ENCODE measurements at regions not wholly inside any gene's neighbourhood (a gene's known extent, or its start where the extent isn't known, plus 50 kb on each side); places are given as distances from the start of the nearest gene placed in this dataset.

DNA sequence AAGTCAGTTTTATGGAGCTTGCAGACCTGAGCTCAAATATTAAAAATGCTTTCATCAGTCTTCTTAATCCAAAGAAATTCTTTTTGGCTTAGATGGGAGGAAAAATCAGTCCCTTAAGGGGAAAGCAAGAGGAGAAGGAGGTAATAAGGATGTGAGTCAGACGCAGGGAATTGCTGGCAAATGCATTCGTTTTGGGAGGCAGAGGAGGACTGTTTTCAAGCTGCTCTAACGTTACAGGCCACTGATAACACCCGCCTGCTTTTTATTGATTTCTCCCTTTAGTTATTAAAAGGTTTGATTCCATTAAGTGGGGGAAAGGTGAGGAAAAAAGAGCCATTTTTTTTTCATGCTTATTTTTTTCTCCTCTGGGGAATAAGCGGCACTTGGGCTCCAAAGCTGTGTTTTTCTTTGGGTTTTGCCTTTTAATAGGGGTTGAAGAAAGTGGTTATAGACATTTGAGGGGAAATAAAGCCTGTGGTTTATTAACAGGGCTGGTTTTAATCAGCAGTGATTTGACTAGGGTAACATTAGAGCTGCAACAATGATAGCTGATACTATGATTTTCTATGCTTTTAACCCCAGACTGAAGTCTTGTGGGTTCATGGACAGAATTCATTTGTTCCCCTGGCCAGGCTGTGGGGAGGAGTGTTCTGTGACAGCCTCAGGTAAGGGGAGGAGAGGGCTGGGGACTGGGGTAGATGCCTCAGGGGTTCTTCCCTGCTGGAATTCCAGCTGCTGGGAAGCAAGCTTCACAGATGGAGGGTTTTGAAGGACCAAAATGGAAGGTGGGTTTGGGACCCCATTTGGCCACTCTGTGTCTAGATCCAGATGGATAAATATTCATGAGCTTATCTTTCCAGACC, 225.2 kb downstream of the GAS1 start:
- Histone ChIP-seq H3K9me2 (ENCODE audit: insufficient read depth, low read length) (no peaks in the 10 kb centered on the region), H3K4me2 (ENCODE audit: low read length) (no peak overlapping the region), H3K4me3 (ENCODE audit: low read length) (no peak overlapping the region), H3K9ac (ENCODE audit: low read length) (peak overlapping the region; percentile 37), H4K20me1 (ENCODE audit: insufficient read depth) (no peaks in the 10 kb centered on the region), H3K79me2 (replicated peaks; ENCODE audit: insufficient read depth, low read length) (no peaks in the 10 kb centered on the region), H2AFZ (ENCODE audit: low read depth, low read length) (no peak overlapping the region), H3K27me3 (ENCODE audit: insufficient read depth, low read depth, low read length) (no peaks in the 10 kb centered on the region), H3F3A (ENCODE audit: insufficient read depth, low read length, poor library complexity, severe bottlenecking) (no peaks in the 10 kb centered on the region), H3K9me3 (ENCODE audit: low read length) (no peaks in the 10 kb centered on the region), H3K27ac (ENCODE audit: low read length) (peak overlapping the region; percentile 66), H3K36me3 (ENCODE audit: insufficient read depth, low read length) (no peaks in the 10 kb centered on the region)
- TF ChIP-seq POLR2AphosphoS5 (IDR thresholded peaks at IDR 0.05) (no peak), MXI1 (conservative IDR thresholded peaks at IDR 0.05; ENCODE audit: poor library complexity, severe bottlenecking) (no peak), EZH2 (IDR thresholded peaks at IDR 0.05; ENCODE audit: borderline replicate concordance, insufficient read depth, low read length, poor library complexity, severe bottlenecking) (no peak), SMC3 (conservative IDR thresholded peaks at IDR 0.05; ENCODE audit: poor library complexity) (no peak), EP300 (conservative IDR thresholded peaks at IDR 0.05; ENCODE audit: poor library complexity, severe bottlenecking) (no peak), TAF1 (IDR thresholded peaks at IDR 0.05; ENCODE audit: low read depth) (no peak), RAD21 (conservative IDR thresholded peaks at IDR 0.05) (no peak)
- TF ChIP-seq, protein P1, sequence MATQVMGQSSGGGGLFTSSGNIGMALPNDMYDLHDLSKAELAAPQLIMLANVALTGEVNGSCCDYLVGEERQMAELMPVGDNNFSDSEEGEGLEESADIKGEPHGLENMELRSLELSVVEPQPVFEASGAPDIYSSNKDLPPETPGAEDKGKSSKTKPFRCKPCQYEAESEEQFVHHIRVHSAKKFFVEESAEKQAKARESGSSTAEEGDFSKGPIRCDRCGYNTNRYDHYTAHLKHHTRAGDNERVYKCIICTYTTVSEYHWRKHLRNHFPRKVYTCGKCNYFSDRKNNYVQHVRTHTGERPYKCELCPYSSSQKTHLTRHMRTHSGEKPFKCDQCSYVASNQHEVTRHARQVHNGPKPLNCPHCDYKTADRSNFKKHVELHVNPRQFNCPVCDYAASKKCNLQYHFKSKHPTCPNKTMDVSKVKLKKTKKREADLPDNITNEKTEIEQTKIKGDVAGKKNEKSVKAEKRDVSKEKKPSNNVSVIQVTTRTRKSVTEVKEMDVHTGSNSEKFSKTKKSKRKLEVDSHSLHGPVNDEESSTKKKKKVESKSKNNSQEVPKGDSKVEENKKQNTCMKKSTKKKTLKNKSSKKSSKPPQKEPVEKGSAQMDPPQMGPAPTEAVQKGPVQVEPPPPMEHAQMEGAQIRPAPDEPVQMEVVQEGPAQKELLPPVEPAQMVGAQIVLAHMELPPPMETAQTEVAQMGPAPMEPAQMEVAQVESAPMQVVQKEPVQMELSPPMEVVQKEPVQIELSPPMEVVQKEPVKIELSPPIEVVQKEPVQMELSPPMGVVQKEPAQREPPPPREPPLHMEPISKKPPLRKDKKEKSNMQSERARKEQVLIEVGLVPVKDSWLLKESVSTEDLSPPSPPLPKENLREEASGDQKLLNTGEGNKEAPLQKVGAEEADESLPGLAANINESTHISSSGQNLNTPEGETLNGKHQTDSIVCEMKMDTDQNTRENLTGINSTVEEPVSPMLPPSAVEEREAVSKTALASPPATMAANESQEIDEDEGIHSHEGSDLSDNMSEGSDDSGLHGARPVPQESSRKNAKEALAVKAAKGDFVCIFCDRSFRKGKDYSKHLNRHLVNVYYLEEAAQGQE (IDR thresholded peaks at IDR 0.05; ENCODE audit: borderline replicate concordance) = no peak
- TF ChIP-seq, protein P2, sequence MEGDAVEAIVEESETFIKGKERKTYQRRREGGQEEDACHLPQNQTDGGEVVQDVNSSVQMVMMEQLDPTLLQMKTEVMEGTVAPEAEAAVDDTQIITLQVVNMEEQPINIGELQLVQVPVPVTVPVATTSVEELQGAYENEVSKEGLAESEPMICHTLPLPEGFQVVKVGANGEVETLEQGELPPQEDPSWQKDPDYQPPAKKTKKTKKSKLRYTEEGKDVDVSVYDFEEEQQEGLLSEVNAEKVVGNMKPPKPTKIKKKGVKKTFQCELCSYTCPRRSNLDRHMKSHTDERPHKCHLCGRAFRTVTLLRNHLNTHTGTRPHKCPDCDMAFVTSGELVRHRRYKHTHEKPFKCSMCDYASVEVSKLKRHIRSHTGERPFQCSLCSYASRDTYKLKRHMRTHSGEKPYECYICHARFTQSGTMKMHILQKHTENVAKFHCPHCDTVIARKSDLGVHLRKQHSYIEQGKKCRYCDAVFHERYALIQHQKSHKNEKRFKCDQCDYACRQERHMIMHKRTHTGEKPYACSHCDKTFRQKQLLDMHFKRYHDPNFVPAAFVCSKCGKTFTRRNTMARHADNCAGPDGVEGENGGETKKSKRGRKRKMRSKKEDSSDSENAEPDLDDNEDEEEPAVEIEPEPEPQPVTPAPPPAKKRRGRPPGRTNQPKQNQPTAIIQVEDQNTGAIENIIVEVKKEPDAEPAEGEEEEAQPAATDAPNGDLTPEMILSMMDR (IDR thresholded peaks at IDR 0.05; ENCODE audit: poor library complexity, severe bottlenecking) = no peak

DNA sequence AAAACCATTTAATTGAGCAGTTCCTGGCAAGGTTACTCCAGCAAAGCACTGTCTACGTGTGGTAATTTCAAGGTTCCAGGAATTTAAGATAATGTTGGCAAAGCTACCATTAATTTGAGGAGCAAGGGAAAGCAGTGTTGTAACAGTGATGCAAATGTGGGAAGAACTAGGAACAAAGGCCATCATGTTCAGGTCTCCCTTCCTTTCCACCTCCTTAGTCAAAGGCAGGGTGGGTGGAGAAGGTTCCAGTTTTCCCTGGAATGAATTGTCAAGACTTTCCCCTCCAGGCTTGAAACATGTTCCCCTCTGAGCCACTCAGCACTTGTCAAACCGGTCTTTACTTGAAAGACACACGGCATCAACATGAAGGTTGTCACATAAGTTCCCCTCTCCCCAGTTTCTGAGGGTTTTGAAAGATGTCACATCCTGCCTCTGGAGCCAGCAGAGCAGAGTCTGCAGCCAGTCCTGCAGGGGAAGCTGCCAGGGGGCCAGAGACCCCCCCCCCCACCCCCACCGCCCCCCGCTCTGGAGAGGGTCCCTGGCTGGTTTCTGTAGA, 226.0 kb downstream of the GAS1 start:
- Histone ChIP-seq H3K79me2 (replicated peaks; ENCODE audit: insufficient read depth, low read length) (no peaks in the 10 kb centered on the region), H3K9me2 (ENCODE audit: insufficient read depth, low read length) (no peaks in the 10 kb centered on the region), H4K20me1 (ENCODE audit: insufficient read depth) (no peaks in the 10 kb centered on the region), H3K36me3 (ENCODE audit: insufficient read depth, low read length) (no peaks in the 10 kb centered on the region), H3F3A (ENCODE audit: insufficient read depth, low read length, poor library complexity, severe bottlenecking) (no peaks in the 10 kb centered on the region), H3K4me3 (ENCODE audit: low read length) (peak overlapping the region; percentile 34), H3K27ac (ENCODE audit: low read length) (peak overlapping the region; percentile 66), H2AFZ (ENCODE audit: low read depth, low read length) (no peak overlapping the region), H3K9me3 (ENCODE audit: low read length) (no peaks in the 10 kb centered on the region), H3K27me3 (ENCODE audit: insufficient read depth, low read depth, low read length) (no peaks in the 10 kb centered on the region), H3K9ac (ENCODE audit: low read length) (peak overlapping the region; percentile 37), H3K4me2 (ENCODE audit: low read length) (no peak overlapping the region)
- TF ChIP-seq POLR2AphosphoS5 (IDR thresholded peaks at IDR 0.05) (peak; percentile 54), EP300 (conservative IDR thresholded peaks at IDR 0.05; ENCODE audit: poor library complexity, severe bottlenecking) (peak; percentile 5), EZH2 (IDR thresholded peaks at IDR 0.05; ENCODE audit: borderline replicate concordance, insufficient read depth, low read length, poor library complexity, severe bottlenecking) (no peak)
- TF ChIP-seq, protein P2 (IDR thresholded peaks at IDR 0.05; ENCODE audit: poor library complexity, severe bottlenecking) = no peak
- TF ChIP-seq, protein P1 (IDR thresholded peaks at IDR 0.05; ENCODE audit: borderline replicate concordance) = peak; percentile 59

Measured in neural cell (in vitro differentiated cells).